ENCODE measurements at regions not wholly inside any gene's neighbourhood (a gene's known extent, or its start where the extent isn't known, plus 50 kb on each side); places are given as distances from the start of the nearest gene placed in this dataset.
"Not testable (repeated sequence)": the region's sequence is repeated elsewhere in the genome, so short reads cannot be mapped to it uniquely, and the experiment has no call there.

DNA sequence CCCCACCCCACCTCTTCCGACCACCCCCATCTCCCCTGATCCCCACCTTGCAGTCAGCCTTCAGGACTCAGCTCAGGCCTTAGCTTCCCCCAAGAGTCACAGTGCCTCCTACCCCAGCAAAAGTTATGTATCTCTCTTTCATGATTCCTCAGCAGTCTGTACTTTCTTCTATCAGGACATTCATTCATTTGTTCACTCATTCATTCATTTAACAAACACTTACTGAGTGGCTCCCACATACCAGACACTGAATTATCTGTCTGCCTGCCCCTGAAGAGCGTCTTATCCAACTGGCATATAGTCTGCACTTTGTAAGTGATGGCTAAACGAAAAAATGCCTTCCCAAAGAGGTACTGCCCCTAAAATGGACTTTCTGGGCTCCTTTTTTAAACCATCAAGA lies 114.4 kb upstream of the SLC35F3 start:
- DNase-seq (ENCODE audit: low spot score): no peak

GRCh38 chr1:233790662-233791371 lies 113.7 kb upstream of the SLC35F3 start:
- peak; percentile 86 for DNase-seq (ENCODE audit: low spot score)

GRCh38 chr1:233791372-233791703 lies 113.1 kb upstream of the SLC35F3 start:
- DNase-seq (ENCODE audit: low spot score): no peak

- DNase-seq (ENCODE audit: low spot score): no peak
Observed at GRCh38 chr1:233791721-233792120, 112.8 kb upstream of the SLC35F3 start.

- DNase-seq (ENCODE audit: low spot score): no peak
Observed at GRCh38 chr1:233794863-233795262, 109.6 kb upstream of the SLC35F3 start.

GRCh38 chr1:233796146-233796783 lies 108.2 kb upstream of the SLC35F3 start:
- no peak for DNase-seq (ENCODE audit: low spot score)

DNA sequence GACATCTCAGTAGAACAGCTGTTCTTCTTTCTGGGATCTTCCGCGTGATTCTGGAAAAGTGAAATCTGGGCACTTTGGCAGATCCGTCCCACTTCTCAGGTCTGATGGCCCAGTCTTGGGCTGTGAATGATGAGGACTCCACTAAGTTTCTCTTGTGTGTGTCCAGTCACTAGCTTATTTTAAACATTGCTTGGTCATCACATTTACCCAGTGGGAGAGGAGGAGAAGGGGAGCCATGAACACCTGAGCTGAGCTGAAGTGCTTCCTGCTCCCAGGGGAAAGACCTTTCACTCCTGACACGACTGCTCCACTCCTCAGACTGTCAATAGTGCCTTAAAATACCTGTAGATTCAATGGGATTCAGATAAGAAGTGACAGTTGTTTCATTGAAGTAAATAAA lies 101.9 kb upstream of the SLC35F3 start:
- no peak for DNase-seq (ENCODE audit: low spot score)

- DNase-seq (ENCODE audit: low spot score): no peak
Observed at GRCh38 chr1:233805786-233806185, 98.7 kb upstream of the SLC35F3 start.

DNA sequence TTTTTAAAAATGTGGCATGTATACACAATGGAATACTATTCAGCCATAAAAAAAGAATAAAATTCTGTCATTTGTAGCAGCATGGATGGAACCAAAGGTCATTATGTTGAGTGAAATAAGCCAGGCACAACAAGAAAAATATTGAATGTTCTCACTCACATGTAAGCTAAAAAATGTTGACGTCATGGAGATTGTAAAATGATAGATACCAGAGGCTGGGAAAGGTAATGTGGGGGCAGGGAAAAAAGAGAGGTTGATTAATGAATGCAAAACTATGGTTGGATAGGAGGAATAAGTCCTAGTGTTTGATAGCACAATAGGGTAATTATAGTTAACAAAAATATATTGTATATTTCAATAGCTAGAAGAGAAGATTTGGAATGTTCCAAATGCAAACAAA lies 89.1 kb upstream of the SLC35F3 start:
- DNase-seq (ENCODE audit: low spot score): no peak

GRCh38 chr1:233815865-233816264 lies 88.6 kb upstream of the SLC35F3 start:
- DNase-seq (ENCODE audit: low spot score): no peak

GRCh38 chr1:233816348-233816747 lies 88.1 kb upstream of the SLC35F3 start:
- no peak for DNase-seq (ENCODE audit: low spot score)

DNA sequence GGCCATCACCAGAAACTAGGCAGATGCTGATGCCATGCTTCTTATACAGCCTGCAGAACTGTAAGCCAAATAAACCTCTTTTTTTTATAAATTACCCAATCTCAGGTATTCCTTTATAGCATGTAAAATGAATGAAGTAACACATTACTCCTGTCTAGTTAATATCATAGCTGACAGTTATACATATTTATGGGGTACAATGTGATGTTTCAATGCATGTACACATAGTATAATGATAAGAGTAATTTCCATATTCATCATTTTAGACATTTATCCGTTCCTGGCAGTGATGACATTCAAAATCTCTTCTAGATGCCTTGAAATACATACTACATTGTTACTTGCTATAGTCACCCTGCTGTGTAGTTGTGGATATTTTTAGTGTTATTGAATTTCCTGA lies 85.4 kb upstream of the SLC35F3 start:
- DNase-seq (ENCODE audit: low spot score): no peak

GRCh38 chr1:233824179-233824578 lies 80.3 kb upstream of the SLC35F3 start:
- not testable (repeated sequence) for DNase-seq (ENCODE audit: low spot score)

DNA sequence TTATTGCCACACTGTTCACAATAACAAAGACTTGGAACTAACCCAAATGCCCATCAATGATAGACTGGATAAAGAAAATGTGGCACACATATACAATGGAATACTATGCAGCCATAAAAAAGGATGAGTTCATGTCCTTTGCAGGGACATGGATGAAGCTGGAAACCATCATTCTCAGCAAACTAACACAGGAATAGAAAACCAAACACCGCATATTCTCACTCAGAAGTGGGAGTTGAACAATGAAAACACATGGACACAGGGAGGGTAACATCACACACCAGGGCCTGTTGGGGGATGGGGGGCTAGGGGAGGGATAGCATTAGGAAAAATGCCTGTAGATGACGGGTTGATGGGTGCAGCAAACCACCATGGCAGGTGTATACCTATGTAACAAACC lies 76.5 kb upstream of the SLC35F3 start:
- DNase-seq (ENCODE audit: low spot score): not testable (repeated sequence)

- no peak for DNase-seq (ENCODE audit: low spot score)
Observed at GRCh38 chr1:233828480-233828879, 76.0 kb upstream of the SLC35F3 start.

DNA sequence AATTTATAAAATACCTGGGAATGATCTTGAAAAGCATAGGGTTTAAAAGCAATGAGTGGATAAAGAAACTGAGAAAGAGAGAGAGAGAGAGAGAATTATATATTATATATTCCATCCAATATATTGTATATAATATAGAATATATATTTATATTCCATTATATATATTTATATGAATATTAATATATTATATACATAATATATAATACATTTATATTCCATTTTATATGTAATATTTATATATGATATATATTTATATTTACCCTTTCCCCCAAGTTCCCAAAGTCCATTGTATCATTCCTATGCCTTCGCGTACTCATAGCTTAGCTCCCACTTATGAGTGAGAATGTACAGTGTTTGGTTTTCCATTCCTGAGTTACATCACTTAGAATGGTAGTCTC lies 69.9 kb upstream of the SLC35F3 start:
- no peak for DNase-seq (ENCODE audit: low spot score)

DNA sequence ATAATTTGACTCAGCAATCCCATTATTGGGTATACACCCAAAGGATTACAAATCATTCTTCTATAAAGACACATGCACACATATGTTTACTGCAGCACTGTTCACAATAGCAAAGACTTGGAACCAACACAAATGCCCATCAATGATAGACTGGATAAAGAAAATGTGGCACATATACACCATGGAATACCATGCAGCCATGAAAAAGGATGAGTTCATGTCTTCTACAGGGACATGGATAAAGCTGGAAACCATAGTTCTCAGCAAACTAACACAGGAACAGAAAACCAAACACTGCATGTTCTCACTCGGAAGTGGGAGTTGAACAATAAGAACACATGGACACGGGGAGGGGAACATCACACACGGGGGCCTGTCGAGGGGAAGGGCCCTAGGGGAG lies 66.3 kb upstream of the SLC35F3 start:
- DNase-seq (ENCODE audit: low spot score): not testable (repeated sequence)

GRCh38 chr1:233843525-233844204 lies 60.8 kb upstream of the SLC35F3 start:
- no peak for DNase-seq (ENCODE audit: low spot score)

GRCh38 chr1:233844275-233844674 lies 60.2 kb upstream of the SLC35F3 start:
- DNase-seq (ENCODE audit: low spot score): no peak

- DNase-seq (ENCODE audit: low spot score): no peak
Observed at GRCh38 chr1:233844692-233845091, 59.8 kb upstream of the SLC35F3 start.
